ENCODE measurements at regions not wholly inside any gene's neighbourhood (a gene's known extent, or its start where the extent isn't known, plus 50 kb on each side); places are given as distances from the start of the nearest gene placed in this dataset.

- TF ChIP-seq EP300 (IDR thresholded peaks at IDR 0.05; ENCODE audit: borderline replicate concordance) (no peak), USF1 (IDR thresholded peaks at IDR 0.05) (no peak), MAX (IDR thresholded peaks at IDR 0.05) (no peak), REST (IDR thresholded peaks at IDR 0.05; ENCODE audit: low read depth) (no peak), FOXM1 (IDR thresholded peaks at IDR 0.05; ENCODE audit: borderline replicate concordance, low read depth) (no peak), CREB1 (IDR thresholded peaks at IDR 0.05; ENCODE audit: low read depth) (no peak), TAF1 (IDR thresholded peaks at IDR 0.05; ENCODE audit: low read depth) (no peak), NFIC (IDR thresholded peaks at IDR 0.05) (no peak), RAD21 (IDR thresholded peaks at IDR 0.05; ENCODE audit: low read depth) (no peak), CEBPB (IDR thresholded peaks at IDR 0.05) (no peak), ZBTB7A (IDR thresholded peaks at IDR 0.05; ENCODE audit: low read depth) (no peak), TCF12 (IDR thresholded peaks at IDR 0.05; ENCODE audit: low read depth) (no peak)
These were observed 334.7 kb downstream of the OMA1 start for GRCh38 chr1:58211869-58212268.

Measured in Ishikawa (cell line).